ENCODE measurements at regions not wholly inside any gene's neighbourhood (a gene's known extent, or its start where the extent isn't known, plus 50 kb on each side); places are given as distances from the start of the nearest gene placed in this dataset.
A peak's percentile ranks its signal among the peaks of the same experiment; 100 is the strongest.

DNA sequence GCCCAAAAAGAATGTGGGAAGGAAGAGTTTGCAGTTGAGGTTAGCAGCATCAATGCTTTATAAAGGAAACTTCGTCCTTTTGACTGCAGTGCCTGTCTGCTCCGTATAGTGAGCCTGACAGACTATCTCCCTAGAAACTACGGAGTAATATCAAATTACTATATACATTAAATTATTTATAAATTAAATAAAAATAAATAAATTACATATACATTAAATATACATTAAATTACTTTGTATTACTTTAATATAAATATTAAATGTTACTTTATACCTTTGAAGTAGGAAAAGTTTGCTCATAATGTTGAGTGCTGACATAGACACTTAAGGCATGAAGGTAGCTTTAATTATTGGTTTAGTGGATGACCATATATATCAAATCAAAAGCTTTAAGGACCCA lies 165.2 kb downstream of the IL15 start:
- ChIA-PET CTCF (no interaction called here), POLR2A (no interaction called here)
- TF ChIP-seq, protein P1, sequence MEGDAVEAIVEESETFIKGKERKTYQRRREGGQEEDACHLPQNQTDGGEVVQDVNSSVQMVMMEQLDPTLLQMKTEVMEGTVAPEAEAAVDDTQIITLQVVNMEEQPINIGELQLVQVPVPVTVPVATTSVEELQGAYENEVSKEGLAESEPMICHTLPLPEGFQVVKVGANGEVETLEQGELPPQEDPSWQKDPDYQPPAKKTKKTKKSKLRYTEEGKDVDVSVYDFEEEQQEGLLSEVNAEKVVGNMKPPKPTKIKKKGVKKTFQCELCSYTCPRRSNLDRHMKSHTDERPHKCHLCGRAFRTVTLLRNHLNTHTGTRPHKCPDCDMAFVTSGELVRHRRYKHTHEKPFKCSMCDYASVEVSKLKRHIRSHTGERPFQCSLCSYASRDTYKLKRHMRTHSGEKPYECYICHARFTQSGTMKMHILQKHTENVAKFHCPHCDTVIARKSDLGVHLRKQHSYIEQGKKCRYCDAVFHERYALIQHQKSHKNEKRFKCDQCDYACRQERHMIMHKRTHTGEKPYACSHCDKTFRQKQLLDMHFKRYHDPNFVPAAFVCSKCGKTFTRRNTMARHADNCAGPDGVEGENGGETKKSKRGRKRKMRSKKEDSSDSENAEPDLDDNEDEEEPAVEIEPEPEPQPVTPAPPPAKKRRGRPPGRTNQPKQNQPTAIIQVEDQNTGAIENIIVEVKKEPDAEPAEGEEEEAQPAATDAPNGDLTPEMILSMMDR (IDR thresholded peaks at IDR 0.05; ENCODE audit: insufficient read depth, low read length, missing control alignments) = no peak
- DNase-seq (ENCODE audit: low read depth, low spot score) = no peak
- no peak overlapping the region for H3K4me3 ChIP-seq (ENCODE audit: low read depth, low read length)

DNA sequence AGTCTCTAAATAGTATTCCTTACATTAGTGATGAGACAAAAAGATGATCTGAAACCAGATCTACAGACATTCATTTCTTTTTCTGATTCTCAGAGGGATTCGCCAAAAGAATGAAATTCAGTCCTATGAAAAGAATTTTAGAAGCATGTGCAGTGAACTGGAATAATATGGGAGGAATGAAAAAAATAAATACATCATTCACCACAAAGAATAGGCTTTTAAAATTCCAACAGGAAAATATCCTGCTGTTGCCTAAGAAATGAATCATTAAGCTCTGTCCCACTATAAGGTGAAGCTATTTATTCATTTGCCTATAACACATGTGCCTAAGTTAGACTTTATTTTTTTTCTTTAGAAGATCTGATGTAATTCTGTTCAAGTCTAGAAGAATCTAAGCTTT lies 165.9 kb downstream of the IL15 start:
- no peak overlapping the region for H3K4me3 ChIP-seq (ENCODE audit: low read depth, low read length)
- ChIA-PET CTCF (interaction anchor here (1.0 to 1.6 kb wide), 4 partner anchors 10 to 456 kb away, joined by 3 to 7 read pairs (median 4); no protein-coding TSS in a partner anchor), POLR2A (interaction anchor here (0.5 to 1.1 kb wide), 2 partner anchors 14 to 1021 kb away, joined by 3 to 4 read pairs; no protein-coding TSS in a partner anchor)
- TF ChIP-seq, protein P1 (IDR thresholded peaks at IDR 0.05; ENCODE audit: insufficient read depth, low read length, missing control alignments) = no peak
- peak; percentile 74 for DNase-seq (ENCODE audit: low read depth, low spot score)

DNA sequence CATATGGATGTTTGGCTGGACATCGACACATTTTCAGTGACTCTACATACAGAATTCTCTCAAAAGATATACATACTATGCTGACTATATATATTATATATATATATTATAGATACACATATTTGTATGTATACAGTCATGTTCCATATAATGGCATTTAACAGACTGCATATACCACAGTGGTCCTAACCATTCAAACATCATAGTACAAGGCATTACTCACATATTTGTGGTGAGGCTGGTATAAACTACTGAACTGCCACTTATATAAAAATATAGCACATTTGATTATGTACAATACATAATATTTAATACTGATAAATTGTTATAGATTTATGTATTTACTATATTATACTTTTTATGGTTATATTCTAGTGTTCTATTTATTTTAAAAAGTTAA lies 168.5 kb downstream of the IL15 start:
- no peak overlapping the region for H3K4me3 ChIP-seq (ENCODE audit: low read depth, low read length)
- DNase-seq (ENCODE audit: low read depth, low spot score) = no peak
- TF ChIP-seq, protein P1 (IDR thresholded peaks at IDR 0.05; ENCODE audit: insufficient read depth, low read length, missing control alignments) = no peak
- CTCF ChIA-PET = no interaction called here
- POLR2A ChIA-PET = no interaction called here

DNA sequence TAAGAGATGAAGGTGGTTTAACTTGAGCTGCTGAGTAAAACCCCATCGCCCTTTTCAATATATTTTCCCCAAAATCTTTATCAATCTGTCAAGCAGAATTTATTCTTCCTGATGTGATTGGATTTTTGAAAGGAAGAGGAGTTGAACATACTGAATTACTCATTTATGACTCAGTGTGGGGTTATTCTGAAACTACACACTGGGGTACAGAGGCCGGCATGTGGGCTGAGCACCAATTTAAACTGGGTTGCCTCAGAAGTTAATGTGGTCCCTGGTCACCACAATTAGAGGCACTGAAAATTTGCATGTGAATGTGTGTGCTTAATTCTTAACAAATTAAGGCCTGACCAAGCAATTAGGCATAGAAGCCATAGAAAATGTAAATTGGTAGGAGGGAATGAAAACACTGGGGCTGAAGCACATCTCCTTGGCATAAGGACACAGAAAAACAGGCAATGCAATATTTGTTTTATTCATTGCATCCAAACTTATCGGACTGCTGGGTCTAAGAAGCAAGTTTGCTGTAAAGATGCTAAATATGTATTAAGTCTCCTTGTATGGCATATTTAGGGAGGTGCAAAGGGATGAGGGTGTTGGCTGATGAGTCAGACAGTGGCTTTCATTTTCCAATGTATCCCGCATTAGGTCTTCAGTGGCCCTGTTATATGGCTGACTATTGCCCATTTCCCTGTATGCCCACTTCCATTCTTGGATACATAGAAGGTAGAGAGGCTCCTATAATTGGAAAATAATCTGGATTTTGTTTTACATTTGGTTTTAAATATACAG lies 170.9 kb downstream of the IL15 start:
- DNase-seq (ENCODE audit: low read depth, low spot score) = no peak
- ChIA-PET CTCF (no interaction called here), POLR2A (no interaction called here)
- TF ChIP-seq, protein P1 (IDR thresholded peaks at IDR 0.05; ENCODE audit: insufficient read depth, low read length, missing control alignments) = no peak
- no peak overlapping the region for H3K4me3 ChIP-seq (ENCODE audit: low read depth, low read length)

DNA sequence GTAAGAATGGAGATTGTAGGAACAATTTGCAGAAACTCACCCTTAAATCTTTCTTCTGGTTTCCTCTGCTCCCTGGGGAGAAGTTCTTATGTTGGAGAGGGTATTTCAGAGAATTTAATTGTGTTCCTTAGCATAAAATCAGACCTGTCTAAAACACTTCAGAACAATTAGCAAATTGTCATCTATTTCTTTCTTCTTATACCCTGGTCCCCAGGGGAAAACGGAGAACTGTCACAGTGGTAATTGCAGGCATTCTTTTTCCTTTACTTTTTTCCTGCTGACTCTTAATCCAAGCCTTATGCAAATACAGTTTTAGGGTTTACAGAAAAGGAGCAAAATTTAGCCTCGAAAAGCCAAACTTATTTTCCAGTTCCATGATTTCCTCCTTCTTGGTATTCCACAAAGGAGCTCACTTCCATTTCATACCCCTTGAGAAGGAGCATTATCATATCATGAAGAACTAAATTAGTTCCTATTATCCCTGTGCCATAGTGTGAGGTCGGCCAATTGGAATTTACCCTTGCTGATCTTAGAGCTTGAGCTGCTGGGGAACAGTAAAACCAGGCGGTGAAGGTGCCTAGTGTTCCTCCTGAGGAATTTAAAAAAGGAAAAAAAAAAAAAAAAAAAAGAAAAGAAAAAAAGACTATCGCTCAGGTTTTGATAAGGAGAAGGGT lies 173.8 kb downstream of the IL15 start:
- ChIA-PET POLR2A (no interaction called here), CTCF (interaction anchor here (1.0 kb wide), 1 partner anchor 464 kb away, joined by 3 read pairs; no protein-coding TSS in a partner anchor)
- TF ChIP-seq, protein P1 (IDR thresholded peaks at IDR 0.05; ENCODE audit: insufficient read depth, low read length, missing control alignments) = no peak
- H3K4me3 ChIP-seq (ENCODE audit: low read depth, low read length) = no peak overlapping the region
- DNase-seq (ENCODE audit: low read depth, low spot score) = no peak

DNA sequence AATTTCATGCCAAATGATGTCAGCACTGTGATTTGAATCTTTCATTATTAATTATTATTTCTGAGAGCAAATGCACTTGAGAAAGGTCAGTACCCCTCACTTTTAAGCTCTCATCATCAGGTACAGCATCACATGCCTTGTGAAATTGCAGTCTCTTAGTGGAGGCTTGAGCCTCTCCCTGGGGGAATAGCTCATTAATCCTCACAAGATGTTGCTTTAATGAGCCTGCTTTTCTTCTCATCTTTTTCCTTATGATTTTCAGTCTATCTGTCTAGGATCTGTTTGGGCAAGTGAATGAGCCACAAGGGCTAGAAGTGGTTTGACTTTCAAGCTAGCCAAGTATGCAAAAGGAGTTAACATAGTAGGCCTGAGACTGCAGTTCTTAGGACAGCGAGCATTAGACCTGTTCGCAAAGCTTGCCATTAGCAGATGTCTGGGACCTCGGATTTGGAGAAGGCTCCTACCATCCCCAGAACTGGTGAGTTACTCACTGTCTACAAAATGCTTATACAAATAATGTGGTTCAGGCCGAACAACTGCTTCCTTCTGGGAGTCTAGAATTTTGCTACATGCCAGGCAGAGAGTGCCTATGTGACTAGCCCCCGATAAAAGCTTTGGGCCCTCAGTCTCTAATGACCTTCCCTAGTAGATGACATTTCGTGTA lies 174.5 kb downstream of the IL15 start:
- POLR2A ChIA-PET = no interaction called here
- CTCF ChIA-PET = interaction anchor here (1.0 kb wide), 1 partner anchor 465 kb away, joined by 3 read pairs; no protein-coding TSS in a partner anchor
- no peak overlapping the region for H3K4me3 ChIP-seq (ENCODE audit: low read depth, low read length)
- DNase-seq (ENCODE audit: low read depth, low spot score) = no peak
- TF ChIP-seq, protein P1 (IDR thresholded peaks at IDR 0.05; ENCODE audit: insufficient read depth, low read length, missing control alignments) = no peak

Measured in AG04449 (cell line).